Cerebellar cortex (tissue), 1 donor: ENCODE measurements at regions not wholly inside any gene's neighbourhood (a gene's known extent, or its start where the extent isn't known, plus 50 kb on each side); places are given as distances from the start of the nearest gene placed in this dataset.
"Not testable (repeated sequence)": the region's sequence is repeated elsewhere in the genome, so short reads cannot be mapped to it uniquely, and the experiment has no call there.

Experiments
- DNase-seq: peaks from one replicate; pipeline ENCODE4 v3.0.0-alpha.2; 2015; ENCODE audit warnings: low spot score

DNA sequence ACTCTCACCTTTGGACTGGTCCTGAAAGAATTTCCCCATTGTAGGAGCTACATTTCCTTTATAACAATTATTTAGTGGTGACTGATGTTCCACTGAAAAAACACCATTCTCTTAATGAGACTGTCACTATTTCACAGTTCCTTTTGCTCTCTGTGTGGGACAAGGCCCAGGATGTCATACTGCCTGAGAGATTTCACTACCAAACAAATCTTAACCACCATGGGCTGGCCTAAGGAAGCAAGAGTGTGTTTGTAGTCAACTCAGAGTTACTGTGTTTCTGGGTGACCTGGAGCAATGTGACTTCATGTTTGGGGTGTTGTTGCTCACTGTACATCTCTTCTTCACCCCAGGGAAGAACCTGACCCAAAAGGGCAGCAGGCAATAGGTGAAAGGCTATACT, 50.1 kb upstream of the ZNF608 start:
- no peak for DNase-seq

DNA sequence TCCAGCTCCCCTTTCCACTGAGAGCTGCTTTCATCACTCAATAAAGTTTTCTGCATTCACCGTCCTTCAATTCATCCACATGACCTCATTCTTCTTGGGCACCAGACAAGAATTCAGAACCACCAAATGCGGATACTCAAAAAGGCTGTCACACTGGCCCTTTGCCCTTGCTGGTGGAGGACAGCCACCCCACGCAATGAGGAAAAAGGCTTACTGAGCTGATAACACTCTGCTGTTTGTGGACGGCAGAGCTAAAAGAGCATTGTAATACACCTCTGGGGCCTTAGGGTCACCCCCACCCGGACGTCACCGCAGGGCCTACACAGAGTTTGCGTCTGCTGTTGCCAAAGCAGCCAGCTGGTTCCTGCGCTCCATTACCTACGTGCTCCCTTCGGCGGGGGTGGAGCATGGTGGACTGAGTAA, 51.2 kb upstream of the ZNF608 start:
- no peak for DNase-seq

DNA sequence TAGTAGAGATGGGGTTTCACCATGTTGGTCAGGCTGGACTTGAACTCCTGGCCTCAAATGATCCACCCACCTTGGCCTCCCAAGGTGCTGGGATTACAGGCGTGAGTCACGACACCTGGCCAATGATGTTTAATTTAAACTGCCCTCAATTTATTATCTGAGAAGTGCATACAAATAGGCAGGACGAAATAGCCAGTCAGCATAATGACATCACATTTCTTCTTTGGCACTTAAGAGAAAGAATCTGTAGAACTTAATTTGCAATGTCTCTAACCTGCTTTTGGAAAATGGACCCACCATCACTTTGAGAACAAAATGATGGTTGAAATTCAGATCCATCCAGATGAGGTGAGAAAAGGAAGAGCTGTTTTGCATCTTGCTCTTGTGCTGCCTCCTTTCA, 52.5 kb upstream of the ZNF608 start:
- no peak for DNase-seq

DNA sequence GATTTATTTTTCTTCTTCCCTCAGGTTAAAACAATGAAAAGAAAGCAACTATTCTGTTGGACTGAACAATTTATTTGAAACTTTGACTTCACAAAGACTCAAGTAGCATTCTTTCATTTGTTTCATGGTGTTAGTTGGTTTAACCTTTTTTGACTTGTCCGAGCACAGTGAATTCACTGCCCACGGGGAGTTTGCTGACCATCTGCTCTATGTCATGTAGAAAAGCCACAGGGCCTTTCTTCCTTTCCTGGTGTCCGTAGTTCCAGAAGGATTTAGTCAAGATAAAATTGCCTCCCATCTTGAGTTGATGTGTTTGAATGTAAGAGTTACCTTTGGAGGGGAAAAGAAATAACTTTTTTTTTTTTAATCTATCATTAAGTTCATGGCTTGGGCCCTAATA, 55.1 kb upstream of the ZNF608 start:
- DNase-seq: peak; percentile 67

DNA sequence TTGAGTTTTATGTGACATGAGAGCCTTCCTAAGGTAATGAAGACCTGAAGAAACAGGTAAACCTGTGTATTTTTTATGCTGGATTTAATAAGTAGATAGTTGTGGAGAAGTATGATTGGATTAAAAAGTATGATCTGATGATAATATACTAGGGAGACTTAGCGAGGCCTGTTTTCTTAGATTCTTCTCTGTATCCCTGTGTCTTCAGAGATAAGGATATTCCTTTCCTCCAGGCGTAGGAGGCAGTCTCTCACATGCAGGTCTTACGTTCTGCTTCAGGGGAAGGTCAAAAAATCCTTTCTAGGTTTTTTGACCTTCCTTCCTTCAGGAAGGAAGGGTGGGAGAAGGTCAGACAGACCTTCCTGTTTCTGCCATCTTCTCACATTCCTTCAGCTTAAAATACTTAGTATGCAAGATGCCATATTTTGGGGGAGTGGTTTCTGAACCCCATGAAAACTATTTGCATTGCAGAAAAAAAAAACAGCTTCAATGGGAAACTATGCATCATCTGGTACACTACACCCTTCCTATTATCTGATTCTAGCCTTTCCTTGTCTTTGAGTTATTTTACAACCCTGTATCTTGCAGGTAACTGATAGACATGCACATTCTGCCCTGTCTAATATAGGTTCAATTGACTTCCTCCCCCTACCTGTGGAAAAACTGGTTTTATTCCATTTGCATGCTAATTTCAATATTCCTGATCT, 57.3 kb upstream of the ZNF608 start:
- no peak for DNase-seq

DNA sequence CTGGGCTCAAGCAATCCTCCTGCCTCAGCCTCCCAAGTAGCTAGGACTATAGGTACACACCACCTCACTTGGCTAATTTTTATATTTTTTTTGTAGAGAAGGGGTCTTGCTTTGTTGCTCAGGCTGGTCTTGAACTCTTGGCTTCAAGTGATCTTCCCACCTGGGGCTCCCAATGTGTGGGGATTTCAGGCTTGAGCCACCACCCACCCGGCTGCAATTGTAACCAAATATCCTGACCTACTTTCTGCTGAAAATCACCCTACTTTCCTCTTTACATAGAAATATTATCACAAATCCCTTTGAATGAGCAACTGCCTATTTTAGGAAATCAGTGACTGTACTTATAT, 59.6 kb upstream of the ZNF608 start:
- no peak for DNase-seq

DNA sequence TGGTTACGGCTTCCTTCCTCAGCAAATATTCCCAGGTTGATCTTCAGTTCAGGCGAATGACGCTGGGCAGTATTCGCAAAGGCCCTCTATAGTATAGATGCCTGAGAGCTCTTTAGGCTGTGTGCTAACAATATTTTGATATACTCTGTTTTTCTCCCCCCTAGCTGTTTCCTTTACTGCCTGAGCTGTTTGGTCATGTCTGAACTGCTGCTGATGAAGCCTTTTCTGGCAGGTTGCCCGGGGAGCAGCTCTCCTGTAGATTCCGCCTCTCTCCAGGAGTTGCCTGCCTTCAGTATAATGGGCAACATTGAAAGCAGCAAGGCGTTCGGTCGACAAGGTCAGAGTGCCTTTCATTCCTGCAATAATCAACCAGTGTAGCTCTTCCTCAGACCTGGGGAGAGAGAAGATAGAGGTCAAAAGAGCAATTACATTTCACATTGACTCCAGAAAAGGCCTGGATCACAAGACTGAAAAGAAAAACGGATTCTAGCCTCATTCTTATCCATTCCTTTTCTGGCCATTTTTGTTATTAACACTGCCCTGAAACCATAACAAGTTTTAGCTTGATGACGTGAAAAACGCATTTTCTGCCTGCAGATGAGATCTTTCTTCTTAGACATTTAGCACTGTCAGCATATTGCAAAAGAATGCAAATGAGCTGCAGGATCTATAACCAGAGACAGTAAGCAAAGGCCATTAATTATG, 60.1 kb upstream of the ZNF608 start:
- DNase-seq: peak; percentile 94

DNA sequence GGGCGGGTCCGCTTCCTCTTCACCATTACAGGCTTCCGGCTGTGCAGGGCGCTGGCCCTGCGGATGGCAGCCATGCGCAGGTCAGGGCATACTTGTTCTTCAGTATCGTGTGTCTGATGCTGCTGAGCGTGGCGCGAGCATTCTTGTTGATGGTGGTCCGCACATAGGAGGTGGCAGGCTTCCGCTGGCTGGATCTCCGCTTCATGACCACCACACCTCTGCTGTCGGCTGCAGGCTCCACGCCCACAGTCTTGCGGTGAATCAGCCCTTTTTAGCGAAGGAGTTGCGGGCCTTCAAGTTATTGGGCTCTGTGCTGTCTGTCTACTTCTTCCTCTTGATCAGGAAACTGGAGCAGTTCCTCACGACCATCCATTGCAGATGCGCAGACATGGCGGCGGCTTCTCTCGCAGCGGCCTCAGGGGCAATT, 62.4 kb upstream of the ZNF608 start:
- DNase-seq: no peak

DNA sequence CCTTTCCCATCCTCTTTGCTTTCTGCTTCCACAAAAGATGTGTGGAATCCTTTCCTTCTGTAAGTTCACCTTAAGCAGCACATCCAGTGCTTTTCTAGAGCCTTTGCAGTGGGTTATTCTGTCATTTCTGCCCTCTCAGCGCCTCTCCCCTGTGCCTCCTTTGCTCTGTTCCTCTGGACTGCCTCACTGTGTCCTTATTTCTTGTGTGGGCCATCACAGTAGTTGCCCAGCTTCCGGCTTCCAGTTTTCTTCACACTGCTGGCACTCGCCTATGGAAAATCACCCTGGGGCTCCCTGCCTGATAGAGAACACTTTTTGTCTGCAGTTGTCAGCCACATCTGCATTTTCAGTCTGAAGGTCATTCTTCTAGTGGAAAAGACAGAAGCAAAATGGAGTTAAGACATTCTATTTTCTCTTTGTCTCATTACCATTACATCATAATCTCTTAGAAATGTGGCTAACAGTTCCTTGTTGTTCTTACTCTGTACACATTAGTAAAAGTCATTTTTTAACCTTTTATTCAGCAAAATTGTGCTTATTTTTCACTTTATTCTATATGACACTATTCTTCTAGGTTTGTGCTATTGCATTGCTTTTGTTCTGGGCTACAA, 64.1 kb upstream of the ZNF608 start:
- DNase-seq: no peak

DNA sequence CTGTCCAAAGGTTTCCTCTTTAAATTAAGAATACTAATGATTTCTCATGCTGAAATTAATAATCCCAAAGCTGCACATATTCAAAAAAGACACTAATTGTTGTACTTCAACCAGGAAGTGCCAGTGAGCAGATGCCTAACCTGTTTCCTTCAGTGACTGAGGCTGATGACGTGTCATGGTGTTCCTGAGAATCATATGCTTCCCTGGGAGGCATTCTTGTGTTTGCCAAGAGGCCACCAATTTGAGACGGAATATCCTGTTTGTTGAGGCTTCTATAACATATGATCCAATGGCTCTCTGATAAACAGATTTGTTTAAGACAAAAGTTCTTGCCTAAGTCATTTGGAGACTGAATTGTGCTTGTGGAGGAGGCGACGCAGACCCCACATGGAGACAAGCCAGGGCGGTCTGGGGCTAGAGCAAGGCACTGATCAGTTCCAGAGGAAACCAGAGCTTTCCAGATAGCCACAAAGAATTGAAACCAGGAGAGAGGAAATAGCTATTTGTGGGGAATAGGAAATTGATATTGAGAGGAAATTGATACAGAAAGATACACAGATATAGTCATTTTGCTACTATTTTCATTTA, 66.4 kb upstream of the ZNF608 start:
- no peak for DNase-seq

DNA sequence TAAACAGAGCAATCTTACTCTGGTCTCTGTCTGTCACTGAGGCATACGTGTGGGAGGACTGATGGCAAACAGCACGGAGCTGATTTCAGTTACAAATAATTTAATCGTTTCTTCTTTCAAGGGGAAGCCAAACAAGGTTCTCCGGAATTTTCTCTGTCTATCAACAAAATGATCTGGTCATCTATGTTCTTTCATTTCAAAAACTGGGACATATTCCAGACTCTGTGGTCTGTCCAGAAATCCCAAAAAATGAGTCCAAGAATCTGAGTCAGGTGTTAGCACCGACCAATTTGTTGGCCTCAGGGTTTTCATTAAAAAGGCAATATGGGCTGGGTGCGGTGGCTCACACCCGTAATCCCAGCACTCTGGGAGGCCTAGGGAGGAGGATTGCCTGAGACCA, 69.9 kb upstream of the ZNF608 start:
- DNase-seq: peak; percentile 18

DNA sequence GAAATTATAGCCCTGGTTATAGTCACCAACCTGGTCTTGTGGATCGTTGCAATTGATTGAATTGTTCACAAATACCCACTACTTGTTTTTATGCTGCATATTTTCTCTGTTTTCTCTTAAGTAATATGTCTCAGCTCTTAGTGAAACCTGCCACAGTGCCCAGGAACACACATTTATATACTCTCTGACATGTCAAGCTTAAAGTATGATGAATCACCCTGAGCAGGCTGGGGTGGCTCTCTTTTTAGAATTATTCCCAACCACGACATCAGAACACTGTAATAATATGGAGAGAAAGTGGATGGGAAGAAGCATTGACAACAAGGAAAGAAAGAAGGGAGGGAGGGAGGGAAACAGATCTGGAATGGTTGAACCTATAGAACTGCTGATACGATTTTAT, 72.8 kb upstream of the ZNF608 start:
- DNase-seq: no peak

DNA sequence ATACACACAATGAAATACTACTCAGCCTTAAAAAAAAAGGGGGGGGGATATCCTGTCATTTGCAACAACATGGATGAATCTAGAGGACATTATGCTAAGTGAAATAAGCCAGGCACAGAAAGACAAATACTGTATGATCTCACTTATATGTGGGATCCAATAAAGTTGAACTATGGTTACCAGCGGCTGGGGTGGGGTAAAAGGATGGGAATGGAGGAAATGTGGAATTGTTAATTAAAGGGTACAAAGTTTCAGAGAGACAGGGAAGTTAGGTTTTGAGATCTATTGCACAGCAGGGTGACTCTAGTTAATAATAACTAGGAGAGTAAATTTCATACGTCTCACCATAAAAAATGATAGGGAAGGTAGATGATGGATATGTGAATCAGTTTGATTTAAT, 76.2 kb upstream of the ZNF608 start:
- DNase-seq: no peak

DNA sequence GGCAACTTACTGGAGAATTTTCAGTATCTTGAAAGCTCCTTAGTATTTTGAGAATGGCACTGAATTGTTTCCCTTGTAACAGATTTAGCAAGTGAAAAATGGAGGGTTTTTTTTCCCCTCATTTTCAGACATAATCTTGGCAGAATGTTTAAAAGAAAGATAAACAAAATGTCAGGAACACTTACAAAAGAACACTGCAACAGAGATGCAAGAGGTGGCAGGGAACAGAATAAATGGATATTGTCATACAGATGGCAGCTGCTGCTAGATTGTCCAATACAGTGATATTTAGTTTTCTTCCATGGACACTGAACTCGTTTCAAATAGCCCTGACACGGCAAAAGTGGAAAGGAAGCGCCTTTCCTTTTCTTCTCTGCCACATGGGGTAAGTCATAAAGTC, 76.9 kb upstream of the ZNF608 start:
- no peak for DNase-seq

DNA sequence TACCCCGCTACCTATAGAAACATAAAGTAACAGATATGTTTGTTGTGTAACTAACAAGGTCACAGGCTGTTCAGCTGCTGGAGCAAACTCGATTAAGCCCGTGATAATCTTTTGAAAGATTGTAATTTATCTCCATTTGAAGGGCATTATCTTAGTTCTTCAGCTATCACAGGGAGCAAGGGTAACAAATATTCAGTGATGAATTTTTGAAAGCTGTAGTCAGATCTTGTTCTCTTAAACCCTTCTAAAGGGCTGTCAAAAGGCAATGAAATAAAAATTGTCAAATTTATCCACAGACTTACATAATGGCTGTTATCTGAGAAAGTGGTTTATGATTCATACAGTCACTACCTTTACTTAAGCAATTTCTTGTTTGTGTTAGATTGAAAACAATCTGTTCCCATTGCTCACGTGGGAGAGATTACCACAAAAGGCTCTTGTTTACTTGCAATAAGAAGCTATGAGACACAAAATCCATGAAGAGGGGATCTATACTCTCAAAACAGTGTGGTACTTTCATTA, 78.3 kb upstream of the ZNF608 start:
- no peak for DNase-seq

DNA sequence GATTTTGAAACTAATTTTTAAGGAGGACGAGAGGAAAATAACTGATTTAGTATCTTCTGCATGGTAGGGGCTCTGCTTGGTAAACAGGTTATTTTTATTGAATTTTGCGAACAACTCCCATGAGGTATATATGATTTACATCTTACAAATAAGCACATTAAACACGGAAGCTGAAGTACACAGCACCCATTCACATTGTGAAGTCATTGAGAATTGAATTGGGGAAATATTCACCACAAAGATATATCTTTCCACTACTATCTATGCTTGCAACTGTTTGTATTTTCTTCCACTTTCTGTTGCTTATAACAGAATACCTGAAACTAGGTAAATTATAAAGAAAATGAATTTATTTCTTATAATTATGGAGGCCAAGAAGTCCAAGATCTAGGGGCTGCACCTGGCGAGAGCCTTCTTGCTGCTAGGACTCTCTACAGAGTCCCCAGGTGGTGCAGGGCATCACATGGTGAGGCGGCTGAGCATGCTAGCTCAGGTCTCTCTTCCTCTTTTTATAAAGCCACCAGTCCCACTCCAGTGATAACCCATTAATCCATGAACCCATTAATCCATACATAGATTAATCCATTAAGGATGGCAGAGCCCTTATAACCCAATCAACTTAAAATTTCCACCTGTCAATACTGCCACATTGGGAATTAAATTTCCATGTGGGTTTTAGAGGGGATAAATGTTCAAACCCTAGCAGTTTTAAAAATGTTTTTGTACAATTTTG, 79.0 kb upstream of the ZNF608 start:
- no peak for DNase-seq

DNA sequence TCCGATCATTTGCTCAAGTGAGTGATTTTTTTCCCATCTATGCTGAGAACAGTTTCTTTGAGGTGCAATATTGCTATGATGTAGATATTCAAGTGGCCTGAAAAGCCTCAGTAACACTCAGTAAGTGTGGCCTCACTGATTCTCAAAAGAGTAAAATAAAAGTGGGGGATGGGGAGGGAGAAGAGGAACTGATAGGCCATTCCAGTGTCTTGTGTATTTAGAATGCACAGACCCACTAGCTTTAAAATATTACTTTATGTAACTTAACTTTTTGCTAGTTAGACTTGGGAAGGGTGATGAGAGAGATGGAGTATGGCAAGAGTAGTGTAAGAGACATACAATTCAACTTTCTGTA, 79.5 kb upstream of the ZNF608 start:
- no peak for DNase-seq

DNA sequence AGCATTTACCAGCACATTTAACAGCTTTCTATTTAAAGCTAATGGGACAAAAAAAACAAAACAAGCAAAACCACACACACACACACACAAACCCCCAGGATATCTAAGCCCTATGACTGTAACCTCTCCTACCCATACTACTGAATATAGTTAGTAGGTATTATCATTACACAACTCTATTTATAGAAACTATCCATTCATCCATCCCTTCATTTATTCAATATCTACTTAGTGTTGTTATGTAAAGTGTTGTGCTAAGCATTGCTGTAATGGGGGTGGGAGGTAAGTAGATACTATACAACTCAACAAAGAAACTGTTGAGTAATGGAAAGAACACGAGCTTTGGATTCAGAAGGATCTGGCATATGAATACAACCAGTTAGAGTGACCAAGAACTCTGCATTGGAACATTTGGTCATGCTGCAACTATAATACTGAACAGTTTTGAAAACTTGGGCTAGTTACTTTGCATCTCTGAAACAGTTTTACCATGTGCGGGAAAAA, 82.3 kb upstream of the ZNF608 start:
- DNase-seq: no peak

DNA sequence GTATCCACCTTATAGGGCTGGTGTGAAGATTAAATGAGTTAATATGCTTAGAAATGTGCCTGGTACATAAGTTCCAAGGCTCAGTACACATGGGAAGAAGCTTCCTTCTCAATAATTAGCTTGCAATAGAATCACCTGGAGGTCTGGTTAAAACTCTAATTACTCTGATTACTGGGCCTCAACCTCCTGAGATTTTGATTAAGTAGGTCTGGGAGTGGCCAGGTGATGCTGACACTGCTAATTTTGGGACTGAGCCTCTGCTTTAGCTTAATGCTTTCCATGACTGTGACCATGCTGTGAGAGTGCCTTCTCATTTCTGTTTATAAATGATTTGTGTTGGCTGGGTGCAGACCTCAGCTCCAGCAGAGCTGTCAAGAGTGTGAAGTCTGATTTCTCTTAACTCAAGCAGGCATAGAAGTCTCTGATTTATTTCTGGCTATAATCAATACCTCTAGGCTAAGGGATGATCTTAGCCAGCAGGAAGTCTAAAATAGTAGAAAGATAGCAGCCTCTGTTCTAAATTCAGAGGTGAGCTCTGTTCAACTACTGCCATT, 85.3 kb upstream of the ZNF608 start:
- no peak for DNase-seq

DNA sequence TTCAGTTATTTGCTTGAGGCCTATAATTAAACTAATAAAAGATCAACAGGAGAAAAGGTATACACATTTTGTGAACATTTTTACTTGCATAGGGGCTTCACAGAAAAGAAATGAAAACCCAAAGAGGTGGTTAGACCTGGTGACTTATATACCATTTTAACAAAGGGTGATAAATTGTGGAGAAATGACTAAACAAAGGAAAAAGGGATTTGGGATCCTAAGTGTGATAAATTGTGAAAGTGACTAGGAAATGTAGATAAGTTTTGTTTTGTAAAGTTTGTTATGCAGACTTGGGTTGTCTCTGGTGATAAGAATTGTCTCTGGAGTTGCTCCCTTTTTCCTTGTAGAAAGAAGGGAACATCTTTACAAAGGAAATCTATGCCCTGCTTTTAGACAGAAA, 86.1 kb upstream of the ZNF608 start:
- DNase-seq: no peak

DNA sequence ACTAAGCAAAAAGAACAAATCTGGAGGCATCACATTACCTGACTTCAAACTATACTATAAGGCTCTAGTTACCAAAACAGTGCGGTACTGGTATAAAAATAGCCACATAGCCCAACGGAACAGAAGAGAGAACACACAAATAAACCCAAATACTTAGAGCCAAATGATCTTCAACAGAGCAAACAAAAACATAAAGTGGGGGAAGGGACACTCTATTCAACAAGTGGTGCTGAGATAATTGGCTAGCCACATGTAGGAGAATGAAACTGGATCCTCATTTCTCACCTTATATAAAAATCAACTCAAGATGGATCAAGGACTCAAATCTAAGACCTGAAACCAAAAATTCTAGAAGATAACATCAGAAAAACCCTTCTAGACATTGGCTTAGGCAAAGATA, 89.9 kb upstream of the ZNF608 start:
- not testable (repeated sequence) for DNase-seq
